Cardiac fibroblast (primary cell): ENCODE measurements at regions not wholly inside any gene's neighbourhood (a gene's known extent, or its start where the extent isn't known, plus 50 kb on each side); places are given as distances from the start of the nearest gene placed in this dataset.
A peak's percentile ranks its signal among the peaks of the same experiment; 100 is the strongest.

ENCODE experiments used
- DNase-seq, 2 donors: peaks; one replicate each; pipeline versions ENCODE4 v3.0.0 to v3.0.0-alpha.2; 2010; ENCODE audit warnings: low read depth in 2 of 2
- H3K4me3 ChIP-seq, 2 donors: replicated peaks in 1 of 2; 1 replicate in 1 of 2; 2 replicates in 1 of 2; pipeline ENCODE4 v1.5.1; 2011; ENCODE audit warnings: low read depth in 2 of 2, low read length in 2 of 2, mild to moderate bottlenecking in 2 of 2, moderate library complexity in 1 of 2
- CTCF ChIP-seq: IDR thresholded peaks from one replicate; pipeline ENCODE4 v1.5.1; 2011; ENCODE audit warnings: low read depth, mild to moderate bottlenecking, low read length, inconsistent platforms

GRCh38 chr3:16818945-16819344, 65.8 kb upstream of the PLCL2 start:
- H3K4me3 ChIP-seq, result no peak overlapping the region

GRCh38 chr3:16820485-16820884, 64.3 kb upstream of the PLCL2 start:
- H3K4me3 ChIP-seq, result no peak overlapping the region
- DNase-seq, result no peak
- no peak for TF ChIP-seq CTCF

More at GRCh38 chr3:16818945-16819344, 65.8 kb upstream of the PLCL2 start:
- DNase-seq, result no peak
- no peak for TF ChIP-seq CTCF

DNA sequence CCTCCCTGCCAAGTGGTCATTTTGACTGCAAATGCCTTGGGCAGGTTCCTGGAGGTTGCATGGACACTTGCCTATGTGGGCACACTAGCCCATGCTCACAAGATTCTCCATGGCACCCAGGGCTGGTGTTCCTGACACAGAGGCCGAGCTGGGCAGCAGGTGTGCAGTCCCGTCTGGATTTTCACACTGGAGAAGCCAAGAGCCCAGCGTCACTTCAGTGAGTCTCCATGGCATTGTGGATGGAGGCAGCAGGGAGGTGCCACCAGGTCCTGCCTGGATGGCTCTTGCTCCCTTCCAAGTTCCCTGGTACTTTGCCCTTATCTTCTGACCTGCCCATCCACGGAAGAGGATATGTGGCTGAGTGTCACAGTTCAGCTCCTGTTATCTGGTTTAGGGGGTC, 63.7 kb upstream of the PLCL2 start:
- no peak overlapping the region for H3K4me3 ChIP-seq
- DNase-seq, result no peak
- no peak for TF ChIP-seq CTCF

GRCh38 chr3:16824081-16824696, 60.6 kb upstream of the PLCL2 start:
- H3K4me3 ChIP-seq, result no peak overlapping the region
- no peak for TF ChIP-seq CTCF
- no peak for DNase-seq

GRCh38 chr3:16825617-16826204, 59.0 kb upstream of the PLCL2 start:
- no peak for TF ChIP-seq CTCF
- peak in 1 of 2 donors; percentile 12 for DNase-seq

DNA sequence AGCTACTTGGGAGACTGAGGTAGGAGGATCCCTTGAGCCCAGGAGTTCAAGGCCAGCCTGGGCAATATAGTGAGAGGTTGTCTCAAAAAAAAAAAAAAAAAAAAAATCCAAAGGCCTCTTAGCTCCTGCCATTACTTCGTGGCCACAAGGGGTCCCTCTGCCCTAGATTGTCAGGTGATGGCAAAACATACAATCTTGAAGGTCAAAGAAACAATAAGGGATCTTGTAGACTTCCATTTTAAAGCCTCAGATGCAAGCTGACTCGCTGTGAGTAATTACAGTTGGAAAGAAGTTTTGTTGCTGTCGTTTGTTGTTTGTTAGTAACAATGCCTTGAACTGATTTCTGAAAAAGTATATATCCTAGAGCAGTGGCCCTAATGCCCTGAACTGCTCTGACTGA, 55.9 kb upstream of the PLCL2 start:
- peak; percentile 70 to 87 for DNase-seq
- TF ChIP-seq CTCF, result peak; percentile 62
- no peak overlapping the region for H3K4me3 ChIP-seq

More at GRCh38 chr3:16825617-16826204, 59.0 kb upstream of the PLCL2 start:
- no peak overlapping the region for H3K4me3 ChIP-seq

DNA sequence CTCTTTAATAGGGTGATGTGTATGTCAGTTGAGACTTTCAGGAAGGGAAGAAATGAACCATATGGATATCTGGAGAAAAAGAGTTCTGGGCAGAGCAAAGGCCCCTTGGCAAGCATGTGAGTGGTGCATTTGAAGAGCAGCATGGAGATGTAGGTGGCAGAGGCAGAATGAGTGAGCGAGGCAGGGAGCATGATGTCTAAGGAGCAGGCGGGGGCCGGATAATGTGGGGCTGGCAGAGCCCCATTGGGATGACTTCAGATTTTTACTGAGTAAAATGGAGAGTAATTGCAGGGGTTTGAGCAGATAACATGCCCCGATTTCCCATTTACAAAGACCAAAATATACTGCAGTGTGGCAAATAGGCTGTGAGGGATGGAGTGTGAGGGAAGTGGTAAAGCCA, 52.9 kb upstream of the PLCL2 start:
- no peak for DNase-seq
- H3K4me3 ChIP-seq, result no peak overlapping the region
- TF ChIP-seq CTCF, result no peak
